Bone marrow (tissue), 2 donors: ENCODE measurements at regions not wholly inside any gene's neighbourhood (a gene's known extent, or its start where the extent isn't known, plus 50 kb on each side); places are given as distances from the start of the nearest gene placed in this dataset.

Experiments used
- DNase-seq, 2 donors: peaks; one replicate each; lab custom pipeline; 2025; lab: John Stamatoyannopoulos, UW

- DNase-seq, result no peak
Measured at GRCh38 chr7:32346253-32346652, 143.9 kb downstream of the LSM5 start.

GRCh38 chr7:32336726-32337125, 153.5 kb downstream of the LSM5 start:
- DNase-seq, result no peak

- DNase-seq, result no peak
Measured at GRCh38 chr7:32335107-32335506, 155.1 kb downstream of the LSM5 start.

- no peak for DNase-seq
Measured at GRCh38 chr7:32330602-32331001, 159.6 kb downstream of the LSM5 start.

- no peak for DNase-seq
Measured at GRCh38 chr7:32326078-32326477, 164.1 kb downstream of the LSM5 start.

GRCh38 chr7:32323712-32324111, 166.5 kb downstream of the LSM5 start:
- no peak for DNase-seq

- no peak for DNase-seq
Measured at GRCh38 chr7:32319012-32319382, 171.2 kb downstream of the LSM5 start.

- no peak for DNase-seq
Measured at GRCh38 chr7:32318300-32319011, 171.7 kb downstream of the LSM5 start.

- DNase-seq, result no peak
Measured at GRCh38 chr7:32316839-32317238, 173.3 kb downstream of the LSM5 start.

GRCh38 chr7:32314761-32315160, 175.4 kb downstream of the LSM5 start:
- no peak for DNase-seq

- no peak for DNase-seq
Measured at GRCh38 chr7:32301427-32301826, 188.8 kb downstream of the LSM5 start.

- no peak for DNase-seq
Measured at GRCh38 chr7:32299133-32299702, 191.0 kb downstream of the LSM5 start.

GRCh38 chr7:32298408-32299132, 191.6 kb downstream of the LSM5 start:
- DNase-seq, result no peak

- no peak for DNase-seq
Measured at GRCh38 chr7:32293833-32294232, 196.3 kb downstream of the LSM5 start.

- DNase-seq, result no peak
Measured at GRCh38 chr7:32289651-32290414, 200.3 kb downstream of the LSM5 start.

GRCh38 chr7:32285698-32286097, 204.5 kb downstream of the LSM5 start:
- DNase-seq, result no peak

- no peak for DNase-seq
Measured at GRCh38 chr7:32283546-32283945, 206.6 kb downstream of the LSM5 start.

- DNase-seq, result no peak
Measured at GRCh38 chr7:32279500-32279899, 209.3 kb upstream of the PDE1C start.

GRCh38 chr7:32275216-32276009, 205.2 kb upstream of the PDE1C start:
- DNase-seq, result no peak

- DNase-seq, result no peak
Measured at GRCh38 chr7:32273297-32273696, 203.1 kb upstream of the PDE1C start.

GRCh38 chr7:32266932-32267475, 196.8 kb upstream of the PDE1C start:
- no peak for DNase-seq
